ENCODE measurements at regions not wholly inside any gene's neighbourhood (a gene's known extent, or its start where the extent isn't known, plus 50 kb on each side); places are given as distances from the start of the nearest gene placed in this dataset.

- DNase-seq (ENCODE audit: low read depth, low spot score) = no peak
- H3K4me3 ChIP-seq (ENCODE audit: low read depth, low read length) = no peak overlapping the region
- in situ Hi-C loops (cut with HindIII; ENCODE audit: low sequenced_read_pairs) = no loop called here
- TF ChIP-seq CTCF (IDR thresholded peaks at IDR 0.05; ENCODE audit: low read depth, low read length) = no peak
Observed at GRCh38 chr18:47689371-47689770, 241.1 kb downstream of the SMAD2 start.

GRCh38 chr18:47686806-47687205 lies 243.7 kb downstream of the SMAD2 start:
- in situ Hi-C loops (cut with HindIII; ENCODE audit: low sequenced_read_pairs) = no loop called here
- TF ChIP-seq CTCF (IDR thresholded peaks at IDR 0.05; ENCODE audit: low read depth, low read length) = no peak

GRCh38 chr18:47683774-47684173 lies 246.7 kb downstream of the SMAD2 start:
- DNase-seq (ENCODE audit: low read depth, low spot score) = no peak
- H3K4me3 ChIP-seq (ENCODE audit: low read depth, low read length) = no peak overlapping the region
- TF ChIP-seq CTCF (IDR thresholded peaks at IDR 0.05; ENCODE audit: low read depth, low read length) = no peak
- in situ Hi-C loops (cut with HindIII; ENCODE audit: low sequenced_read_pairs) = no loop called here

More at GRCh38 chr18:47686806-47687205, 243.7 kb downstream of the SMAD2 start:
- no peak for DNase-seq (ENCODE audit: low read depth, low spot score)
- H3K4me3 ChIP-seq (ENCODE audit: low read depth, low read length) = no peak overlapping the region

- no peak for DNase-seq (ENCODE audit: low read depth, low spot score)
- H3K4me3 ChIP-seq (ENCODE audit: low read depth, low read length) = no peak overlapping the region
- TF ChIP-seq CTCF (IDR thresholded peaks at IDR 0.05; ENCODE audit: low read depth, low read length) = no peak
- in situ Hi-C loops (cut with HindIII; ENCODE audit: low sequenced_read_pairs) = no loop called here
Observed at GRCh38 chr18:47682876-47683275, 247.6 kb downstream of the SMAD2 start.

GRCh38 chr18:47680488-47680887 lies 250.0 kb downstream of the SMAD2 start:
- H3K4me3 ChIP-seq (ENCODE audit: low read depth, low read length) = no peak overlapping the region
- no peak for TF ChIP-seq CTCF (IDR thresholded peaks at IDR 0.05; ENCODE audit: low read depth, low read length)
- in situ Hi-C loops (cut with HindIII; ENCODE audit: low sequenced_read_pairs) = no loop called here
- no peak for DNase-seq (ENCODE audit: low read depth, low spot score)

GRCh38 chr18:47679864-47680263 lies 250.6 kb downstream of the SMAD2 start:
- in situ Hi-C loops (cut with HindIII; ENCODE audit: low sequenced_read_pairs) = no loop called here
- DNase-seq (ENCODE audit: low read depth, low spot score) = no peak
- no peak for TF ChIP-seq CTCF (IDR thresholded peaks at IDR 0.05; ENCODE audit: low read depth, low read length)
- H3K4me3 ChIP-seq (ENCODE audit: low read depth, low read length) = no peak overlapping the region

- in situ Hi-C loops (cut with HindIII; ENCODE audit: low sequenced_read_pairs) = no loop called here
- no peak overlapping the region for H3K4me3 ChIP-seq (ENCODE audit: low read depth, low read length)
- DNase-seq (ENCODE audit: low read depth, low spot score) = no peak
- TF ChIP-seq CTCF (IDR thresholded peaks at IDR 0.05; ENCODE audit: low read depth, low read length) = no peak
Observed at GRCh38 chr18:47677952-47678351, 252.5 kb downstream of the SMAD2 start.
